HCT116 (cell line): ENCODE measurements at regions not wholly inside any gene's neighbourhood (a gene's known extent, or its start where the extent isn't known, plus 50 kb on each side); places are given as distances from the start of the nearest gene placed in this dataset.
"Not testable (repeated sequence)": the region's sequence is repeated elsewhere in the genome, so short reads cannot be mapped to it uniquely, and the experiment has no call there.

Source experiments
- EZH2 ChIP-seq: fragments of 200-600 bp; sonication (generic); IDR thresholded peaks from 2 replicates; pipeline ENCODE4 v1.6.1; 2017; ENCODE audit warnings: antibody characterized with exemption, mixed run types
- POLR2A ChIP-seq: IDR thresholded peaks from 2 replicates; pipeline ENCODE4 v1.7.0; 2011; ENCODE audit warnings: borderline replicate concordance; ENCODE audit not compliant: insufficient read depth, insufficient read length; ENCODE audit errors: extremely low read depth
- RAD21 ChIP-seq: IDR thresholded peaks from 2 replicates; pipeline ENCODE4 v1.6.1; 2012; ENCODE audit warnings: low read depth, mild to moderate bottlenecking
- SP1 ChIP-seq: IDR thresholded peaks from 2 replicates; pipeline ENCODE4 v1.6.1; 2012; ENCODE audit warnings: low read depth
- ZNF274 ChIP-seq: fragments of 200-500 bp; sonication (Bioruptor generic); IDR thresholded peaks from 2 replicates; pipeline ENCODE4 v1.6.1; 2014; ENCODE audit warnings: mild to moderate bottlenecking, low read depth, low read length, inconsistent platforms

DNA sequence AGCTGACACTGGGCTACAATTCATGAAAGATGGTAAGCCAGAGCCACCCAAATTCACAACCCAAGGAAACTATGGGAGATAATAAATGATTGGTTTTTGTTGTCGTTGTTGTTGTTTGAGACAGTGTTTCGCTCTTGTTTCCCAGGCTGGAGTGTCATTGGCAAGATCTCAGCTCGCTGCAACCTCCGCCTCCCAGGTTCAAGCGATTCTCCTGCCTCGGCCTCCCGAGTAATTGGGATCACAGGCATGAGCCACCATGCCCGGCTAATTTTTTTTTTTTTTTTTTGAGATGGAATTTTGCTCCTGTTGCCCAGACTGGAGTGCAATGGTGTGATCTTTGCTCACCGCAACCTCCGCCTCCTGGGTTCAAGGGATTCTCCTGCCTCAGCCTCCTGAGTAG is 65.9 kb upstream of the METTL9 start:
- TF ChIP-seq SP1, RAD21, ZNF274, POLR2A, EZH2: not testable (repeated sequence)
